Right lobe of liver (tissue), 4 donors: ENCODE measurements at regions not wholly inside any gene's neighbourhood (a gene's known extent, or its start where the extent isn't known, plus 50 kb on each side); places are given as distances from the start of the nearest gene placed in this dataset.

Experiments used
- POLR2A ChIP-seq: fragments of 450-650 bp; IDR thresholded peaks from one replicate; pipeline ENCODE4 v1.6.1; 2017; ENCODE audit warnings: antibody characterized with exemption, mild to moderate bottlenecking
- TF ChIP-seq, protein P1 (sequence below), 4 donors: fragments of 200-600 bp in 3 of 4; fragments of 450-650 bp in 1 of 4; IDR thresholded peaks; one replicate each; pipeline versions ENCODE4 v1.5.1 to v1.8.0; 2016 to 2022; ENCODE audit warnings: antibody characterized with exemption in 4 of 4, mild to moderate bottlenecking in 2 of 4
- donor health status: DM: no; HTN: no; CAD: no.
- donor health status: DM: no; HTN: no; CAD: no.
- donor health status: DM: no; HTN: yes; CAD: no.

GRCh38 chr15:93362203-93362602 lies 273.2 kb upstream of the RGMA start:
- TF ChIP-seq, protein P1, sequence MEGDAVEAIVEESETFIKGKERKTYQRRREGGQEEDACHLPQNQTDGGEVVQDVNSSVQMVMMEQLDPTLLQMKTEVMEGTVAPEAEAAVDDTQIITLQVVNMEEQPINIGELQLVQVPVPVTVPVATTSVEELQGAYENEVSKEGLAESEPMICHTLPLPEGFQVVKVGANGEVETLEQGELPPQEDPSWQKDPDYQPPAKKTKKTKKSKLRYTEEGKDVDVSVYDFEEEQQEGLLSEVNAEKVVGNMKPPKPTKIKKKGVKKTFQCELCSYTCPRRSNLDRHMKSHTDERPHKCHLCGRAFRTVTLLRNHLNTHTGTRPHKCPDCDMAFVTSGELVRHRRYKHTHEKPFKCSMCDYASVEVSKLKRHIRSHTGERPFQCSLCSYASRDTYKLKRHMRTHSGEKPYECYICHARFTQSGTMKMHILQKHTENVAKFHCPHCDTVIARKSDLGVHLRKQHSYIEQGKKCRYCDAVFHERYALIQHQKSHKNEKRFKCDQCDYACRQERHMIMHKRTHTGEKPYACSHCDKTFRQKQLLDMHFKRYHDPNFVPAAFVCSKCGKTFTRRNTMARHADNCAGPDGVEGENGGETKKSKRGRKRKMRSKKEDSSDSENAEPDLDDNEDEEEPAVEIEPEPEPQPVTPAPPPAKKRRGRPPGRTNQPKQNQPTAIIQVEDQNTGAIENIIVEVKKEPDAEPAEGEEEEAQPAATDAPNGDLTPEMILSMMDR (IDR thresholded peaks at IDR 0.05): no peak
- no peak for TF ChIP-seq POLR2A
